AG20443 (cell line): ENCODE measurements at regions not wholly inside any gene's neighbourhood (a gene's known extent, or its start where the extent isn't known, plus 50 kb on each side); places are given as distances from the start of the nearest gene placed in this dataset.

Experiments
- DNase-seq: peaks from one replicate; pipeline ENCODE4 v3.0.0; 2012; ENCODE audit warnings: low spot score, mixed read lengths

DNA sequence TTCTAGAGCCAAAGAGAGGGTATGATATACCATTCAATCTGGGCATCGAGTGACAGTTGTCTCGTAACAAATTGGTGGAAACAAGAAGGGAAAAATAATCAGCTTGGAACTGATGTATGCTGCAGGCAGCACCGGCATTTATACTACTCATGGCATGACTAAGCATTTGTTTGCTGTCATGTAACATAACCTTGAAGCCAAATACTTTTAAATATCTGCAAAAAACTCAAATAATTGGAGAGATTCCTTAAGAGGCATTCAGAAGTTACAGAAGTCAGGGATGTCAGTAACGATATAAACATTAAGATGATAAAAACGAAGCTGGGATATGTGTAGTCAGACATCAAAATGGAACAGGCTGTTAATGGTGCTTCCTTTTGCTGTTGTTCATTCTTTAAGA lies 157.3 kb upstream of the MMADHC start:
- DNase-seq = peak; percentile 31

DNA sequence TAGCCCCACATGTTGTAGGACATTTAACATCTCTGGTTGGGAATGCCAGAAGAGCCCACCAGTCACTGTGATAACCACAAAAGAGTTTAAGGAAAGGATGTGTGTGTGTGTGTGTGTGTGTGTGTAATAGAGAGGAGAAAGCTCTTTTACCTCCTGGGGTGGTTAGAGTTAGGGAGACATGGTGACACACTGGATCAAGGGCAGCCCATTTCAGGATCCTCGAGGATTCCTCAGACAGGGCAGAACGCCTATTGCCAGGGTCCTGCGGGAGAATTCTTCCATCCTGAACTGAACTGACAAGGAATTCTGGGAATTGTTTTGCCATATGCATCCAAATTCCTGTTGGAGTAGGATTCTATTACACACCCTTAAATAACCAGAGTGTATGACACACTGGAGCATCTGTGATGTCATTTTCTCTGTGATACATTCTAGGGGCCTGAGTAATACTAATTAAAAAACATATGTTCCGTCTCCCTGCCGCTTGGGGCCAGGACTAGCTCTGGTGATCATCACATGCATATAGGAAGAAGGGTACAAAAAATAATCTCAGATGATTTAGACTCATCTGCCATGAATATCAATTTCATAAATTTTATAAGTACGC lies 156.4 kb upstream of the MMADHC start:
- peak; percentile 76 for DNase-seq

- DNase-seq = peak; percentile 76
These were observed 154.1 kb upstream of the MMADHC start for GRCh38 chr2:149741646-149742045.

GRCh38 chr2:149740490-149740889 lies 152.9 kb upstream of the MMADHC start:
- no peak for DNase-seq

GRCh38 chr2:149739883-149740265 lies 152.3 kb upstream of the MMADHC start:
- no peak for DNase-seq

DNA sequence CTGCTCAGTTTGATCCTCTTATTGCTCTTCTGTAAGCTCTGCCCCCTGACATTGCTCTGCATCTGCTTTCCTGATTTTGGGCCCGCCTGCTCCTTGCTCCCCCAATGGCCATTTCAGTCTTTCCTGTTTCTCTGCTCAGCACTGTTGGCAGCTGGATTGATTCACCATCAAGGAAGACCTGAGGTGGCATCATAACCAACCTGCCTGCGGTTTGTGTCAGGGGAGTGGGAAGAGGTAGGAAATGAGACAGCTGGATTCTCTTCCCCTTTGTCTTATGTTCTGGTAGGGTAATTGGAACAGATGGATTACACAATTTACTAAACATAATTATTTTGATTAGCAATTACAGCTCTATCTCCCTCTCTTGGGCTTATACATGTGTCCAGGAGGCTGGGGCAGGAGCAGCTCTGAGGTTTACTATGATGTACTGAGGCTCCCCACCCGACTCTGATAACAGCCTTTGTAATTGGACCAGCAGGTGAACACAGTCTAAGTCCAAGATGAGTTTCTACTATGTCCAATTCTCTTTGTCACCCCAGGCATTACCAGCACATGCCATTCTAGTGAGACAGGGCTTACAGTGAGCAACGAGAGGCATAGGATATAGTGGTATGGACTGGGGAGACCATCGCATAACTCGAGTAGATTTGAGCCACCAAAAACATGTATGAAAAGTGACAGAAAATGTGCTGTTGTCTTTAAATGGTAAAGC lies 151.8 kb upstream of the MMADHC start:
- no peak for DNase-seq

DNA sequence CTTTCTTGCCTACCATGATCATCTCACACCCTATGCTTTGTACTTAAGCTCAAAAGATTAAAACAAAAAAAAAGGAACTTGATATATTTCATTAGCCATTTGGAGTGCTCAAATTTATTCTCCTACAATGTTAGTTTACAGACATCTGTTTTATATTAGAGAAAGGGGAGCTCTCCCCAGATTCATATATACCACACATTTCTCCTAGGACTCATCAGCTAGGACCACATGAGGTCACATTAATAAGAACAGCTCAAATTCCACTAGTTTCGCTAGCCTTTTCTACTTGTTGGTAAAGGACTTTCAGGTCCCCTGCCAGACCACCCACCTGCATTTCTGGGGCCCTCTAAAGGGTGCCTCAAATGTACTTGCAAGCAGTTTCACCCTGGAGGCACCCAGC lies 151.2 kb upstream of the MMADHC start:
- no peak for DNase-seq

DNA sequence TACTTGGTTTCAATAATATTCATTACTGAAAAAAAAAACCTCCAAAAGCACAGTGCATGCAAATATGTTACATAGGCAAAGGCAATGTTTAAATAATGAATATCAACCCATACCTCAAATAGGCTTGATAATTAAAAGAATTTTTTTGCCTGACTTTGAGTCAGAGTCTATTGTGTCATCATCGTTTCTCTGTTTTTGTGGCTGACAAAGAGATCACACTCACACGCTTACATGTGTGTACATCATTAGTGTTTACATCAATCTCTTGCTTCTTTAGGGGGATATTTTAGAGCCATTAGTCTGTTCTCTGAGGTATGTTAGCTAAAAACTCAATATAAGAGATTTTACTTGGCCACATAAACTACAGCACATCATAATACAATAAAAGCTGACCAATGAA lies 150.3 kb upstream of the MMADHC start:
- no peak for DNase-seq

GRCh38 chr2:149735237-149735958 lies 147.8 kb upstream of the MMADHC start:
- no peak for DNase-seq

- peak; percentile 31 for DNase-seq
These were observed 146.5 kb upstream of the MMADHC start for GRCh38 chr2:149733936-149734685.

DNA sequence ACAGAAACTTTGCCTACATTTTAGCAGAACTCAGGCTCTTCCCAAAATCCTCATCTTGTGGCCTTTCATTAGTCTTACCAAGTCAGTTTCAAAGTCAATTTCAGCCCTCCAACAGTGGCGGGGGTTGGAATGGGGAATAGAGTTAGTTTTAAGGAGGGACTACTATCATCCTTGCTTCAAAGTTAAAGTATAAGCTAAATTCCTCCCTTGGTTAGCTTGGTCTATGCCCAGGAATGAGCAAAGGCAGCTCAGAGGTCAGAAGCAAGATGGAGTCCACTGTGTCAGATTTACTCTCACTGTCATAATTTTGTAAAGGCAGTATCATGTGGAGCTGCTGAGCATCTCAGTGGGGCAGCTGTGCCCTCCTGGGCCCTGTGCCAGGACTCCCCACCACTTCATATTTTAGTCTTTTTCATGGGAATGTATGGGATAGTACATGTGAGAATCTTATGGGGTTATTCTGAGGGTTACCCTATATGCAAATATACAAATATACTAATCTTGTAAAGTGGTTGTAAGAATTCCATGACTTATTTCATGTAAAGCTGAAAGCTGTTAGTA lies 145.2 kb upstream of the MMADHC start:
- no peak for DNase-seq

DNA sequence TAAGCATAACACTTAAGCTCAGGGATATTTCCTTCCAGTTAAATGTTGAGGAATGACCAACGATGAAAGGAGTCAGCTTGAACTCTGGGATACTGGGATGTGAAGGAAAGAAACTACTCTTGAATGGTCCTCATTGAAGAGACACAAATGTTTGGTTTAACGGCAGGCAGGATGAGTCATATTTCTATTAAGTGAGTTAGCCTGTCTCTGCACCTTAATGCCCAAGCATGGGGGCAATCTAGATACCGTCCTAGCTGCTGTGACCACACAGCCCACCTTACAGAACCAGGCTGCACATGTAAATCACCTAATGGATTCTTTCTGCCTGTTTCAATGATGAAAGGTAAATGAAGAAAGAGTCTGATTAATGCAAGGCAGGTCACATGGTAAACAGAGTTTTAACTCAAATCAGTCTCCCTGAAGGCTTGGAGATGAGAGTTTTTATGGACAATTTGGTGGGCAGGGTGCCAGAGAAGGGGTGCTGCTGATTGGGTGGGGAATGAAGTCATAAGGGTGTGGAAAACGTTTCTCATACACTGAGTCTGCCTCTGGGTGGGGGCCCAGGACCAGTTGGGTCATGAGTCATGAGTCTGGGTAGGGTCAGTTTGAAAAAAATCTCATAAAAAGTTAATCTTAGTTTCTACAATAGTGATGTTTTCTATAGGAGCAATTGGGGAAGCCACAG lies 144.6 kb upstream of the MMADHC start:
- DNase-seq = peak; percentile 49

GRCh38 chr2:149731079-149731478 lies 143.5 kb upstream of the MMADHC start:
- no peak for DNase-seq

DNA sequence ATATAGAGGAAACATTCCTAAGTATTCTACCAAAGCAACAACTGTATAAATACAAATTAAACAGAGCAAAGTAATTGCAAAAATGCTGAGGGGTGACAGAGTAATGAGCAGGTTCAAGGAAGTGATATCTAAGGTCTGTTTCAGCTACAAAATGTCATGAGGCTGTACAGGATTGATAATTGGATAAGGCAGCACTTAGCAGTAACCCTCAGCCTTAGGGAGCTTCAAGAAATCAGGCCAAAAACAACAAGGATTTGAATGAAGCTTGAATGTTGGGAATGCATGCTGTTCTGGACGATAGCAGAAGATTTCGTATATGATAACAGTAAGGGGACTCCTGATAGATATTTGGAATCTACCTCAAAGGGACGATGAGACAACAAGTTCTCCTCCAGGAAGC lies 142.0 kb upstream of the MMADHC start:
- no peak for DNase-seq

GRCh38 chr2:149727927-149728326 lies 140.4 kb upstream of the MMADHC start:
- no peak for DNase-seq

DNA sequence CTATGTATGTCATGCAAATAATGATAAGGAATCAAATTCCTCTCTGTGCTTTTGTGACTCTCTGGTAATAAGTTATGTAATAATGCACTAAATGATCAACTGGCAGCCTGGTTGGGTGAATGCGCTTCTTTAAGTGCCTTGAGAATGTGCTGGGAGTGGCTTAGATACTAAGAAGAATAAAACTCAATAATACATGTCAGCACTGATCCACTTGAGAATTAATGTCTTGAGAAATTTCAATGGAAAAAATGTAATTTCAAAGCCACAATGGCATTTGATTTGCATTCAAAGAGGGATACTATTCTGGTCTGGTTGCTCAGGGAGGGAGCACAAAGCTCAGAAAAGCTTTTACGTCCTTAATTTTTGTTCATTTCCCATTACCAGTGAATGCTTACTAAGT lies 137.7 kb upstream of the MMADHC start:
- DNase-seq = no peak

DNA sequence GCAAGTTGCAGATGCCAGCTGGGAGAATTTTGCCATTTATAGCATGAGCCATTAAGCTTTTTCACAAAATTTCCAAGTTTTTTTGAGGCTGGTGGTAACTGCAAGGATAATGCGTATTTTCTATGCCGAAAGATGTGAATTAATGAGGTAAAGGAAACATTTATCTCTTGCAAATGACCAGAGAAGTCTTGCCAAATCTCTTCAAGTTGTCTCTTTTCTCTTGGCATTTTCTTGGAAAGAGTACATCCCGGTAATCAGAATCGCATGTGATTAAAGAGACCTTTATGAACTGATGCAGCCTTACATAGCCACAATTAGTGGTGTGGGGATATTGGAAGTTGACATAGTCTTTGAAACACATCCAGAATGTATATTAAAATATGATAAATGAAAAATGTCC lies 136.5 kb upstream of the MMADHC start:
- DNase-seq = no peak

GRCh38 chr2:149720615-149721014 lies 133.0 kb upstream of the MMADHC start:
- DNase-seq = no peak

- no peak for DNase-seq
These were observed 132.1 kb upstream of the MMADHC start for GRCh38 chr2:149719695-149720094.

DNA sequence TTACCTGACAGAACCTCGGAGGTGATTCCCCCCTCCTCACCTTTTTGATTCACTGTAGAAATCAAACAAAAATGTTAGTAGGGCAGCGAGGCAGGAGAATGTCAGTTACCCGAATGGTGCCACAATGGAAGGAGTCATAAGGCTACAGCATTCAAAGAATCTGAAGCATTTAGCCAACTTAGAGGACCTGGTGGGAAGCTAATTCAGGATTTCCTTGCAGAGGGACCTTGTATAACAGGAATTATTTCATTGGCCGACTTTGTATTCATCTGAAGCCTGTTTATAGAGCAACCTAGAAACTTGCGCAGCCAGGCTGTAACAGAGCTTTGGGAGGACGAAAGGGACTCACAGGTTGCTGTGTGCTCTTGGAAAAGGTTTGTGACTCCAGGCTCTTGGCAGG lies 129.1 kb upstream of the MMADHC start:
- no peak for DNase-seq

DNA sequence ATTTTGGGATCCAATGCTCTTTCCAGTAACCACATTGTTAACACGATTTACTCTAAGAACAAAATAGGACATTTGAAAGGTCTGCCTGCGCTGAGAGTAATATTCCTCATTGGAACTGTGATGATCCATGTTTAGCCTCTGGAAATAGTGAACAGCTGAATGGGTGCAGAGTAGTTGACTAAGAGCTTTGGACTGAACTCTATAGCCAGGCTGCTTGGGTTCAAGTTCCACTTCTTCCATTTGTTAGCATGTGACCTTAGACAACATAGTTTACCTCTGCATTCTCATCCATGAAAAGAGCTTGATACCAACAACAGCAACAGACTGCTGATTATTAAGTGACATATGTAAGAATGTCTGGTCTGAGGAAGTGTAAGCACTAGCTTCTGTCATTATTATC lies 128.3 kb upstream of the MMADHC start:
- DNase-seq = no peak
